Left lung (tissue), 4 donors: ENCODE measurements at regions not wholly inside any gene's neighbourhood (a gene's known extent, or its start where the extent isn't known, plus 50 kb on each side); places are given as distances from the start of the nearest gene placed in this dataset.

Source experiments
- ATAC-seq: fragments of 200-7000 bp; cut with Tn5 transposase; one replicate; pipeline ENCODE4 v1.9.1; 2020; ENCODE audit warnings: moderate library complexity
- DNase-seq, 4 donors: peaks; one replicate each; pipeline ENCODE4 v3.0.0-alpha.2; 2013 to 2020
- H3K27ac ChIP-seq, 2 donors: fragments of 200-600 bp; sonication (generic) in 1 of 2; one replicate each; pipeline versions ENCODE4 v1.5.0 to v1.8.0; 2020 to 2021
- H3K27me3 ChIP-seq, 2 donors: fragments of 200-600 bp; sonication (generic) in 1 of 2; one replicate each; pipeline versions ENCODE4 v1.5.0 to v1.8.0; 2020 to 2021
- H3K36me3 ChIP-seq, 2 donors: fragments of 200-600 bp; sonication (generic) in 1 of 2; one replicate each; pipeline versions ENCODE4 v1.5.0 to v1.8.0; 2020 to 2021
- H3K4me1 ChIP-seq, 2 donors: fragments of 200-600 bp; one replicate each; pipeline ENCODE4 v1.8.0; 2021
- H3K4me3 ChIP-seq, 2 donors: fragments of 200-600 bp; sonication (generic) in 1 of 2; one replicate each; pipeline versions ENCODE4 v1.5.0 to v1.8.0; 2020 to 2021; ENCODE audit warnings: mild to moderate bottlenecking in 1 of 2
- H3K9me3 ChIP-seq, 2 donors: fragments of 200-600 bp; sonication (generic) in 1 of 2; one replicate each; pipeline versions ENCODE4 v1.5.0 to v1.8.0; 2020 to 2021
- CTCF ChIP-seq, 2 donors: fragments of 200-600 bp; sonication (generic) in 1 of 2; IDR thresholded peaks; one replicate each; pipeline versions ENCODE4 v1.5.0 to v1.8.0; 2021; ENCODE audit warnings: antibody characterized with exemption in 2 of 2
- intact Hi-C, 2 donors: fragments of 100-400 bp; cut with DNase I; formaldehyde crosslinking; loops; one replicate each; pipeline versions ENCODE4 v1.11.2 to v1.14.2; 2022
- donor health status: DM: no; HTN: yes; CAD: no.
- donor health status: DM: no; HTN: no; CAD: no.

GRCh38 chr5:29897916-29898315, 1295.6 kb upstream of the CDH6 start:
- Histone ChIP-seq H3K27ac (no peak overlapping the region), H3K4me1 (no peaks in the 10 kb centered on the region), H3K9me3 (peaks cover 0 to 2% of the 10 kb centered on the region in 2 donors), H3K4me3 (no peak overlapping the region), H3K27me3 (no peaks in the 10 kb centered on the region), H3K36me3 (no peaks in the 10 kb centered on the region)
- no peak for DNase-seq
- no peak for TF ChIP-seq CTCF (IDR thresholded peaks at IDR 0.05)
- ATAC-seq, result no peak
- intact Hi-C loops, result no loop called here

GRCh38 chr5:29896646-29897045, 1296.8 kb upstream of the CDH6 start:
- TF ChIP-seq CTCF (IDR thresholded peaks at IDR 0.05), result no peak
- H3K9me3 ChIP-seq, result peaks cover 0 to 2% of the 10 kb centered on the region in 2 donors
- DNase-seq (no peak), ATAC-seq (no peak)
- H3K36me3 ChIP-seq, result no peaks in the 10 kb centered on the region
- H3K4me3 ChIP-seq, result no peak overlapping the region
- intact Hi-C loops, result no loop called here
- H3K27ac ChIP-seq, result no peak overlapping the region
- no peaks in the 10 kb centered on the region for H3K4me1 ChIP-seq
- no peaks in the 10 kb centered on the region for H3K27me3 ChIP-seq

GRCh38 chr5:29894668-29895067, 1298.8 kb upstream of the CDH6 start:
- Histone ChIP-seq H3K4me3 (no peak overlapping the region), H3K9me3 (peaks cover 0 to 2% of the 10 kb centered on the region in 2 donors), H3K36me3 (no peaks in the 10 kb centered on the region), H3K27me3 (no peaks in the 10 kb centered on the region), H3K27ac (no peak overlapping the region), H3K4me1 (no peaks in the 10 kb centered on the region)
- intact Hi-C loops, result no loop called here
- no peak for DNase-seq
- no peak for TF ChIP-seq CTCF (IDR thresholded peaks at IDR 0.05)
- ATAC-seq, result no peak

- DNase-seq (no peak), ATAC-seq (no peak)
- H3K4me1 ChIP-seq, result no peaks in the 10 kb centered on the region
- intact Hi-C loops, result no loop called here
- H3K9me3 ChIP-seq, result no peaks in the 10 kb centered on the region
- H3K27ac ChIP-seq, result no peak overlapping the region
- no peaks in the 10 kb centered on the region for H3K27me3 ChIP-seq
- H3K4me3 ChIP-seq, result no peak overlapping the region
- H3K36me3 ChIP-seq, result no peaks in the 10 kb centered on the region
- no peak for TF ChIP-seq CTCF (IDR thresholded peaks at IDR 0.05)
Observed at GRCh38 chr5:29889051-29889450, 1304.4 kb upstream of the CDH6 start.

GRCh38 chr5:29885595-29885994, 1307.9 kb upstream of the CDH6 start:
- no peak for TF ChIP-seq CTCF (IDR thresholded peaks at IDR 0.05)
- intact Hi-C loops, result no loop called here
- no peak overlapping the region for H3K4me3 ChIP-seq
- DNase-seq (no peak), ATAC-seq (no peak)
- no peaks in the 10 kb centered on the region for H3K27me3 ChIP-seq
- no peaks in the 10 kb centered on the region for H3K36me3 ChIP-seq
- no peak overlapping the region for H3K27ac ChIP-seq
- H3K9me3 ChIP-seq, result peaks cover 0 to 17% of the 10 kb centered on the region in 2 donors
- H3K4me1 ChIP-seq, result no peaks in the 10 kb centered on the region
